ENCODE measurements at regions not wholly inside any gene's neighbourhood (a gene's known extent, or its start where the extent isn't known, plus 50 kb on each side); places are given as distances from the start of the nearest gene placed in this dataset.

DNA sequence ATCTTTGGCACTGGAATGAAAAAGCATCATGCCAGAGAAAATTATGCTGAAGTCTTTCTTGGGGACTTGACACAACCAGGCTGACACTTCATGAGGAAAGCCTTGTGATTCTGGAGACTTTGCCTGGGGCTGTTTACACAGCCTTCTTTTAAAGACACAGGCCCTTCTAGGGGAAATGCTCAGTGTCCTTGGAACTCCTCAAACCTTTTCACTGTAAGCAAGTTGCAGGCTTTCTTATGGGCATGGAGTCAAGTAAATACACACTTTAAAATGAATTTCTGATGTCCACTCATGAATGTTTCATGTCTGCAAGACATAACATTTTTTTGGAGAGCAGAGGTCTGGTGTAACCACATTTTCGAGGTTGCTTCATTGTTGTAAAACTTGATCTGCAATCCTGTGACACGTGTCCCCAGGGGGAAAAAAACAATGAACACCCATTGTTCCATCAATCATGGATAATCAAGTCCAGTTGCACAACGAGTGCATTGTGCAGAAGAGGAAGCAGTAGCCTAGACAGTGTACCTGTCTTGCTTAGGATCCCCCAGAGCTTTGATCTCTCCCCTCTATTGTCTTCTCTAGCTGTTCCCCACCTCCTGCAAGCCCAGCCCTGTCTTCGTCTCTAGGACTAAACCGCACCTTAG, 155.1 kb upstream of the PRICKLE1 start:
- Histone ChIP-seq H3K9ac (ENCODE audit: low read depth, low read length, poor library complexity, severe bottlenecking) (no peak overlapping the region), H2AFZ (ENCODE audit: low read length) (no peak overlapping the region), H3K27me3 (ENCODE audit: insufficient read depth, low read length, poor library complexity, severe bottlenecking) (no peaks in the 10 kb centered on the region), H3K9me3 (ENCODE audit: insufficient read depth, low read depth, low read length) (peaks cover 9% of the 10 kb centered on the region; the same call in 1 of the 2 replicates), H3K79me2 (ENCODE audit: insufficient read depth, low read length) (no peaks in the 10 kb centered on the region), H3K9me2 (replicated peaks; ENCODE audit: low read depth, low read length) (no peaks in the 10 kb centered on the region), H3F3A (ENCODE audit: low read depth) (no peaks in the 10 kb centered on the region), H3K4me1 (ENCODE audit: insufficient read depth, low read length, poor library complexity, severe bottlenecking) (no peaks in the 10 kb centered on the region), H3K4me3 (ENCODE audit: low read length, poor library complexity, severe bottlenecking) (no peak overlapping the region), H4K20me1 (ENCODE audit: insufficient read depth, low read length, poor library complexity, severe bottlenecking) (no peaks in the 10 kb centered on the region), H3K36me3 (ENCODE audit: insufficient read depth, low read length) (no peaks in the 10 kb centered on the region), H3K4me2 (ENCODE audit: low read depth, low read length, poor library complexity, severe bottlenecking) (no peak overlapping the region)
- no peak for TF ChIP-seq EZH2phosphoT487 (IDR thresholded peaks at IDR 0.05; ENCODE audit: borderline replicate concordance)
- TF ChIP-seq, protein P1, sequence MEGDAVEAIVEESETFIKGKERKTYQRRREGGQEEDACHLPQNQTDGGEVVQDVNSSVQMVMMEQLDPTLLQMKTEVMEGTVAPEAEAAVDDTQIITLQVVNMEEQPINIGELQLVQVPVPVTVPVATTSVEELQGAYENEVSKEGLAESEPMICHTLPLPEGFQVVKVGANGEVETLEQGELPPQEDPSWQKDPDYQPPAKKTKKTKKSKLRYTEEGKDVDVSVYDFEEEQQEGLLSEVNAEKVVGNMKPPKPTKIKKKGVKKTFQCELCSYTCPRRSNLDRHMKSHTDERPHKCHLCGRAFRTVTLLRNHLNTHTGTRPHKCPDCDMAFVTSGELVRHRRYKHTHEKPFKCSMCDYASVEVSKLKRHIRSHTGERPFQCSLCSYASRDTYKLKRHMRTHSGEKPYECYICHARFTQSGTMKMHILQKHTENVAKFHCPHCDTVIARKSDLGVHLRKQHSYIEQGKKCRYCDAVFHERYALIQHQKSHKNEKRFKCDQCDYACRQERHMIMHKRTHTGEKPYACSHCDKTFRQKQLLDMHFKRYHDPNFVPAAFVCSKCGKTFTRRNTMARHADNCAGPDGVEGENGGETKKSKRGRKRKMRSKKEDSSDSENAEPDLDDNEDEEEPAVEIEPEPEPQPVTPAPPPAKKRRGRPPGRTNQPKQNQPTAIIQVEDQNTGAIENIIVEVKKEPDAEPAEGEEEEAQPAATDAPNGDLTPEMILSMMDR (conservative IDR thresholded peaks at IDR 0.05; ENCODE audit: low read length), result no peak

DNA sequence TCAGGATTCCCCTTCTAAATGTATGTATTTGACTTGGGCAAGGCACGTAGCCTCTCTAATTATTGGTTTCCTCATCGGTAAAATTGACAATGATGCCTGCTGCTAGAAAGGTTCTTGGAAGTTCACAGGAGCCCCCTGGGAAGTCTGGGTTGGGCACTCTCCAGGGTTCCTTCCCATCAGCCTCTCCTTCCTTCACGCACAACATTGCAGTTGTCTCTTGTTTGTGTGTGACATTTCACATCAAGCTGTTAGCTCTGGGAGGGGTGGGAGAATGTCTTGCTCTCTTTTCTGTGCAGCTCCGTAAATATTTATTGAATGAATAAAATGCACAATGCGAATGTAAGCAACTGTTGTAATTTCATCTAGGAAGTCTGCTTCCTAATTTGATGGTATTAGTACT, 153.2 kb upstream of the PRICKLE1 start:
- H3K9me2 ChIP-seq (replicated peaks; ENCODE audit: low read depth, low read length), result no peaks in the 10 kb centered on the region
- H2AFZ ChIP-seq (ENCODE audit: low read length), result no peak overlapping the region
- H3K9me3 ChIP-seq (ENCODE audit: insufficient read depth, low read depth, low read length), result peaks cover 9% of the 10 kb centered on the region; the same call in 1 of the 2 replicates
- H4K20me1 ChIP-seq (ENCODE audit: insufficient read depth, low read length, poor library complexity, severe bottlenecking), result no peaks in the 10 kb centered on the region
- H3K4me2 ChIP-seq (ENCODE audit: low read depth, low read length, poor library complexity, severe bottlenecking), result no peak overlapping the region
- H3K79me2 ChIP-seq (ENCODE audit: insufficient read depth, low read length), result no peaks in the 10 kb centered on the region
- H3K27me3 ChIP-seq (ENCODE audit: insufficient read depth, low read length, poor library complexity, severe bottlenecking), result no peaks in the 10 kb centered on the region
- no peaks in the 10 kb centered on the region for H3F3A ChIP-seq (ENCODE audit: low read depth)
- no peak for TF ChIP-seq EZH2phosphoT487 (IDR thresholded peaks at IDR 0.05; ENCODE audit: borderline replicate concordance)
- TF ChIP-seq, protein P1 (conservative IDR thresholded peaks at IDR 0.05; ENCODE audit: low read length), result no peak
- H3K4me3 ChIP-seq (ENCODE audit: low read length, poor library complexity, severe bottlenecking), result no peak overlapping the region
- no peak overlapping the region for H3K9ac ChIP-seq (ENCODE audit: low read depth, low read length, poor library complexity, severe bottlenecking)
- H3K4me1 ChIP-seq (ENCODE audit: insufficient read depth, low read length, poor library complexity, severe bottlenecking), result no peaks in the 10 kb centered on the region
- H3K36me3 ChIP-seq (ENCODE audit: insufficient read depth, low read length), result no peaks in the 10 kb centered on the region

DNA sequence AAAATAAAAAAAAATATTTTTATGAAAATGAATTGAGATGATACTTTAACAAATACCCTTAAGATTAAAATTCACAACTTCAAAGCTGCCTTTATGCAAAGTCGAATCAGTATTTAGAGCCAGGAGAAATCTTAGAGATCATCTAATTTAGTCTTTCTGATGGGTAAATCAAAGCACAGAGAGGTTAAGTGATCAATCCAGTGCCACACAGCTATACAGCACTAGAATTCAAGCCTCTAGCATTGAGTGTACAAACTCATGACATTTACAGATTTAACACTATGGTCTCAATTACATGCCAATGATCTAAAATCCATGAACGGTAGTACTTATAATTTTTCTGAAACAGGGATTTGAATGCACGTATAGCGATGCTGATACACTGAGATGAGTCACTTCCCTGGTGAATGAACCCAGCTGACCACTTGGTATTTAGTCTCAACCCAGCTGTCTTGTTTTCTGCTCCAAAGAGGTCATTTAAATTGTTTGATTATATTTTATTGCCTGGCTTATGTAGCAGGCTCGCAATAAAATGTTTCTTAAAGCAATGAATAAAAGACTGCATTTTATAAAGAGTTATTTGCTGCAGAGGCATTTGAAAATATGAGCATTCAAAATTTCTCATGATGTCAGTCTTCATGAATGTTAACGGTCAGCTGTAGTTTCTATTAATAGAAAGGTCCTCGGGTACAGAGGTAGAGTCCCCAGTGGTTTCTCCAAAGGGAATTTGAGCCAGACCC, 152.4 kb upstream of the PRICKLE1 start:
- Histone ChIP-seq H3K4me1 (ENCODE audit: insufficient read depth, low read length, poor library complexity, severe bottlenecking) (no peaks in the 10 kb centered on the region), H3K9me3 (ENCODE audit: insufficient read depth, low read depth, low read length) (peaks cover 9% of the 10 kb centered on the region; the same call in 1 of the 2 replicates), H3K79me2 (ENCODE audit: insufficient read depth, low read length) (no peaks in the 10 kb centered on the region), H3K4me2 (ENCODE audit: low read depth, low read length, poor library complexity, severe bottlenecking) (no peak overlapping the region), H3K27me3 (ENCODE audit: insufficient read depth, low read length, poor library complexity, severe bottlenecking) (no peaks in the 10 kb centered on the region), H3K9me2 (replicated peaks; ENCODE audit: low read depth, low read length) (no peaks in the 10 kb centered on the region), H2AFZ (ENCODE audit: low read length) (no peak overlapping the region), H3F3A (ENCODE audit: low read depth) (no peaks in the 10 kb centered on the region), H3K9ac (ENCODE audit: low read depth, low read length, poor library complexity, severe bottlenecking) (no peak overlapping the region), H3K4me3 (ENCODE audit: low read length, poor library complexity, severe bottlenecking) (no peak overlapping the region), H3K36me3 (ENCODE audit: insufficient read depth, low read length) (no peaks in the 10 kb centered on the region), H4K20me1 (ENCODE audit: insufficient read depth, low read length, poor library complexity, severe bottlenecking) (no peaks in the 10 kb centered on the region)
- TF ChIP-seq, protein P1 (conservative IDR thresholded peaks at IDR 0.05; ENCODE audit: low read length), result no peak
- no peak for TF ChIP-seq EZH2phosphoT487 (IDR thresholded peaks at IDR 0.05; ENCODE audit: borderline replicate concordance)
